ENCODE measurements at regions not wholly inside any gene's neighbourhood (a gene's known extent, or its start where the extent isn't known, plus 50 kb on each side); places are given as distances from the start of the nearest gene placed in this dataset.

DNA sequence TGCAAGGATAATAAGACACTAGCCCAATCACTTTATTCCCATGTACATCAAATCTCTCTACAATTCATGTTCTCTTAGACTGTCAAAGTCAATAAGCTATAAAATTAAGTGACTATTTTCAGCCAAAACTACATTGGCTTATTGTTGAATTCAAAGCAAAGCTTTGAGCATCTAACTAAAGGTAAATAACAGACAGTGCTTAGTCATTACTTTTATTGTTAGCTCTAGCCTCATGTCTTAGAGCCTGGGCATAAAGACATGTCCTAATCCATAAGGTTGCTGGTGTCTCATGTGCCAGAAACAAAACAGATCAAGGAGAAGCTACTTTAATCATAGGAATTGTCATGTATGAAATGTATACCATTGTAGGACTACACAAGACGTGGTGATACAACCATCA, 103.1 kb upstream of the UNC5C start:
- 95% methylated on average over 1 of the region's 1 CpG; no CpG with 5 or more reads in 1 of the 2 experiments for WGBS, 2 experiments (ENCODE audit: extremely low coverage in 1 of 2, insufficient coverage in 1 of 2, insufficient read length in 1 of 2, insufficient replicate concordance in 2 of 2, low coverage in 1 of 2, low lambda C conversion rate in 2 of 2, missing lambda C conversion rate in 1 of 2)
- ChIA-PET POLR2A (ENCODE audit: partially characterized antibody) (no interaction called here), CTCF (ENCODE audit: partially characterized antibody) (interaction anchor here (1.3 to 4.7 kb wide), 3 partner anchors 9 to 385 kb away, joined by 4 to 27 read pairs (median 5); no protein-coding TSS in a partner anchor)
- Histone ChIP-seq H3K4me2 (ENCODE audit: insufficient read depth in 1 of 2, low read depth in 2 of 2, low read length in 2 of 2) (no peak overlapping the region), H3K27ac (ENCODE audit: low read depth, low read length) (no peak overlapping the region), H2AFZ (ENCODE audit: low read length) (no peak overlapping the region), H3K4ac (replicated peaks; ENCODE audit: insufficient read length, low read depth, low read length) (no peak overlapping the region), H2BK12ac (ENCODE audit: low read depth, low read length) (no peak overlapping the region), H2AK5ac (ENCODE audit: low read depth, low read length) (no peak overlapping the region), H2BK20ac (ENCODE audit: low read length) (no peak overlapping the region), H3K4me3 (ENCODE audit: extremely low read depth in 1 of 4, insufficient read depth in 2 of 4, low read depth in 3 of 4, low read length in 4 of 4) (no peak overlapping the region), H3K36me3 (ENCODE audit: control insufficient read depth in 2 of 4, insufficient read depth in 4 of 4, low read length in 3 of 4) (no peaks in the 10 kb centered on the region), H3K9me3 (ENCODE audit: insufficient read depth in 2 of 2, low read depth in 1 of 2, low read length in 1 of 2) (no peaks in the 10 kb centered on the region), H4K8ac (ENCODE audit: extremely low read depth, insufficient read depth, low read length) (no peak overlapping the region), H2BK120ac (replicated peaks; ENCODE audit: low read depth, low read length) (no peak overlapping the region), H4K5ac (ENCODE audit: insufficient read length, low read depth, low read length) (no peak overlapping the region), H3K79me2 (ENCODE audit: control insufficient read depth in 1 of 2, insufficient read depth in 2 of 2, low read length in 2 of 2) (no peaks in the 10 kb centered on the region), H3K18ac (ENCODE audit: extremely low read depth, low read length) (no peak overlapping the region), H3K27me3 (replicated peaks in 1 of 4; ENCODE audit: control insufficient read depth in 3 of 4, extremely low read depth in 1 of 4, insufficient read depth in 3 of 4, low read length in 3 of 4) (no peaks in the 10 kb centered on the region), H4K20me1 (replicated peaks in 1 of 2; ENCODE audit: control insufficient read depth in 1 of 2, insufficient read depth in 2 of 2, low read length in 2 of 2) (no peaks in the 10 kb centered on the region), H3K23me2 (ENCODE audit: low read depth, low read length) (no peaks in the 10 kb centered on the region), H2BK5ac (ENCODE audit: low read depth, low read length) (no peak overlapping the region), H2BK15ac (ENCODE audit: low read length) (no peak overlapping the region), H3K9ac (replicated peaks in 1 of 4; ENCODE audit: extremely low read depth in 1 of 4, low read depth in 3 of 4, low read length in 3 of 4) (no peak overlapping the region), H3K56ac (replicated peaks; ENCODE audit: insufficient read length, low read depth, low read length) (no peak overlapping the region), H3K23ac (ENCODE audit: insufficient read length) (no peak overlapping the region), H3K79me1 (ENCODE audit: low read depth, low read length) (no peaks in the 10 kb centered on the region), H4K91ac (replicated peaks; ENCODE audit: insufficient read length, low read length) (no peak overlapping the region), H3K14ac (ENCODE audit: insufficient read length) (no peak overlapping the region), H3K4me1 (replicated peaks in 1 of 4; ENCODE audit: control insufficient read depth in 3 of 4, insufficient read depth in 4 of 4, low read length in 3 of 4) (no peaks in the 10 kb centered on the region)
- FAIRE-seq (no peak), DNase-seq (ENCODE audit: low read depth in 1 of 2, low spot score in 2 of 2) (no peak)
- TF ChIP-seq, protein P1, sequence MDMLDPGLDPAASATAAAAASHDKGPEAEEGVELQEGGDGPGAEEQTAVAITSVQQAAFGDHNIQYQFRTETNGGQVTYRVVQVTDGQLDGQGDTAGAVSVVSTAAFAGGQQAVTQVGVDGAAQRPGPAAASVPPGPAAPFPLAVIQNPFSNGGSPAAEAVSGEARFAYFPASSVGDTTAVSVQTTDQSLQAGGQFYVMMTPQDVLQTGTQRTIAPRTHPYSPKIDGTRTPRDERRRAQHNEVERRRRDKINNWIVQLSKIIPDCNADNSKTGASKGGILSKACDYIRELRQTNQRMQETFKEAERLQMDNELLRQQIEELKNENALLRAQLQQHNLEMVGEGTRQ (IDR thresholded peaks at IDR 0.05; ENCODE audit: low read length): no peak
- TF ChIP-seq SP2 (IDR thresholded peaks at IDR 0.05; ENCODE audit: low read length) (no peak), RBBP5 (IDR thresholded peaks at IDR 0.05; ENCODE audit: borderline replicate concordance, low read depth, low read length) (no peak), TAF1 (IDR thresholded peaks at IDR 0.05; ENCODE audit: low read depth, low read length) (no peak), RNF2 (IDR thresholded peaks at IDR 0.05; ENCODE audit: borderline replicate concordance, low read depth, low read length, missing control alignments, poor library complexity, severe bottlenecking) (no peak), SAP30 (IDR thresholded peaks at IDR 0.05; ENCODE audit: insufficient read depth, insufficient replicate concordance, low read length) (no peak), ZNF274 (IDR thresholded peaks at IDR 0.05; ENCODE audit: borderline replicate concordance, extremely low read depth, low read length) (no peak), BCL11A (IDR thresholded peaks at IDR 0.05; ENCODE audit: low read depth in 2 of 2, low read length in 2 of 2) (no peak)
- TF ChIP-seq, protein P2, sequence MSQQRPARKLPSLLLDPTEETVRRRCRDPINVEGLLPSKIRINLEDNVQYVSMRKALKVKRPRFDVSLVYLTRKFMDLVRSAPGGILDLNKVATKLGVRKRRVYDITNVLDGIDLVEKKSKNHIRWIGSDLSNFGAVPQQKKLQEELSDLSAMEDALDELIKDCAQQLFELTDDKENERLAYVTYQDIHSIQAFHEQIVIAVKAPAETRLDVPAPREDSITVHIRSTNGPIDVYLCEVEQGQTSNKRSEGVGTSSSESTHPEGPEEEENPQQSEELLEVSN (IDR thresholded peaks at IDR 0.05): no peak
- TF ChIP-seq, protein P3, sequence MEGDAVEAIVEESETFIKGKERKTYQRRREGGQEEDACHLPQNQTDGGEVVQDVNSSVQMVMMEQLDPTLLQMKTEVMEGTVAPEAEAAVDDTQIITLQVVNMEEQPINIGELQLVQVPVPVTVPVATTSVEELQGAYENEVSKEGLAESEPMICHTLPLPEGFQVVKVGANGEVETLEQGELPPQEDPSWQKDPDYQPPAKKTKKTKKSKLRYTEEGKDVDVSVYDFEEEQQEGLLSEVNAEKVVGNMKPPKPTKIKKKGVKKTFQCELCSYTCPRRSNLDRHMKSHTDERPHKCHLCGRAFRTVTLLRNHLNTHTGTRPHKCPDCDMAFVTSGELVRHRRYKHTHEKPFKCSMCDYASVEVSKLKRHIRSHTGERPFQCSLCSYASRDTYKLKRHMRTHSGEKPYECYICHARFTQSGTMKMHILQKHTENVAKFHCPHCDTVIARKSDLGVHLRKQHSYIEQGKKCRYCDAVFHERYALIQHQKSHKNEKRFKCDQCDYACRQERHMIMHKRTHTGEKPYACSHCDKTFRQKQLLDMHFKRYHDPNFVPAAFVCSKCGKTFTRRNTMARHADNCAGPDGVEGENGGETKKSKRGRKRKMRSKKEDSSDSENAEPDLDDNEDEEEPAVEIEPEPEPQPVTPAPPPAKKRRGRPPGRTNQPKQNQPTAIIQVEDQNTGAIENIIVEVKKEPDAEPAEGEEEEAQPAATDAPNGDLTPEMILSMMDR (IDR thresholded peaks at IDR 0.05; ENCODE audit: control extremely low read depth in 1 of 3, insufficient read depth in 1 of 3, low read depth in 1 of 3, low read length in 3 of 3): no peak
